Gastroesophageal sphincter (tissue), 4 donors: ENCODE measurements at regions not wholly inside any gene's neighbourhood (a gene's known extent, or its start where the extent isn't known, plus 50 kb on each side); places are given as distances from the start of the nearest gene placed in this dataset.

Source experiments
- ATAC-seq: fragments of 150-250 bp; one replicate; pipeline ENCODE4 v1.9.1; 2016; ENCODE audit warnings: mild to moderate bottlenecking, moderate library complexity
- H3K27ac ChIP-seq, 4 donors: fragments of 200-600 bp; sonication (generic) in 3 of 4; 1 replicate in 3 of 4; 2 replicates in 1 of 4; pipeline ENCODE4 v1.5.1; 2016 to 2019
- H3K27me3 ChIP-seq: fragments of 200-600 bp; sonication (generic); one replicate; pipeline ENCODE4 v1.5.1; 2019
- H3K36me3 ChIP-seq, 2 donors: fragments of 200-600 bp; sonication (generic); one replicate each; pipeline ENCODE4 v1.5.1; 2019; ENCODE audit warnings: control low read depth in 1 of 2
- H3K4me1 ChIP-seq, 3 donors: fragments of 200-600 bp; sonication (generic); 1 replicate in 2 of 3; 2 replicates in 1 of 3; pipeline ENCODE4 v1.5.1; 2016 to 2019; ENCODE audit warnings: control low read depth in 2 of 3
- H3K4me3 ChIP-seq, 2 donors: fragments of 200-600 bp; sonication (generic); one replicate each; pipeline ENCODE4 v1.5.1; 2019; ENCODE audit warnings: mild to moderate bottlenecking in 1 of 2, moderate library complexity in 1 of 2
- H3K9me3 ChIP-seq, 3 donors: fragments of 200-600 bp; sonication (generic); one replicate each; pipeline ENCODE4 v1.5.1; 2017 to 2019; ENCODE audit warnings: control low read depth in 2 of 3
- EP300 ChIP-seq: sonication (generic); formaldehyde crosslinking; IDR thresholded peaks from one replicate; pipeline ENCODE4 v1.6.1; 2017; ENCODE audit warnings: antibody characterized with exemption, mild to moderate bottlenecking
- POLR2A ChIP-seq, 2 donors: fragments of 450-650 bp; IDR thresholded peaks; one replicate each; pipeline ENCODE4 v1.6.1; 2017; ENCODE audit warnings: antibody characterized with exemption in 2 of 2, mild to moderate bottlenecking in 2 of 2, moderate library complexity in 1 of 2
- POLR2AphosphoS5 ChIP-seq: sonication (generic); formaldehyde crosslinking; IDR thresholded peaks from one replicate; pipeline ENCODE4 v1.6.1; 2017; ENCODE audit warnings: antibody characterized with exemption
- WGBS, 2 donors: methylation state at CpG; one replicate each; pipeline ENCODE4 v1.1.5; 2018; ENCODE audit warnings: low coverage in 1 of 2; 5-methylcytosine and 5-hydroxymethylcytosine counted together
- TF ChIP-seq, protein P1 (sequence below), 4 experiments: fragments of 200-600 bp in 2 of 4; fragments of 450-650 bp in 2 of 4; sonication (generic) in 1 of 4; IDR thresholded peaks; one replicate each; pipeline ENCODE4 v1.5.1; 2017 to 2019; ENCODE audit warnings: antibody characterized with exemption in 4 of 4, mild to moderate bottlenecking in 2 of 4, moderate library complexity in 2 of 4

GRCh38 chr9:108634204-108634603 is 221.6 kb downstream of the ACTL7B start:
- no peaks in the 10 kb centered on the region for H3K36me3 ChIP-seq
- H3K4me1 ChIP-seq, result no peaks in the 10 kb centered on the region
- H3K27ac ChIP-seq, result no peak overlapping the region
- TF ChIP-seq, protein P1, sequence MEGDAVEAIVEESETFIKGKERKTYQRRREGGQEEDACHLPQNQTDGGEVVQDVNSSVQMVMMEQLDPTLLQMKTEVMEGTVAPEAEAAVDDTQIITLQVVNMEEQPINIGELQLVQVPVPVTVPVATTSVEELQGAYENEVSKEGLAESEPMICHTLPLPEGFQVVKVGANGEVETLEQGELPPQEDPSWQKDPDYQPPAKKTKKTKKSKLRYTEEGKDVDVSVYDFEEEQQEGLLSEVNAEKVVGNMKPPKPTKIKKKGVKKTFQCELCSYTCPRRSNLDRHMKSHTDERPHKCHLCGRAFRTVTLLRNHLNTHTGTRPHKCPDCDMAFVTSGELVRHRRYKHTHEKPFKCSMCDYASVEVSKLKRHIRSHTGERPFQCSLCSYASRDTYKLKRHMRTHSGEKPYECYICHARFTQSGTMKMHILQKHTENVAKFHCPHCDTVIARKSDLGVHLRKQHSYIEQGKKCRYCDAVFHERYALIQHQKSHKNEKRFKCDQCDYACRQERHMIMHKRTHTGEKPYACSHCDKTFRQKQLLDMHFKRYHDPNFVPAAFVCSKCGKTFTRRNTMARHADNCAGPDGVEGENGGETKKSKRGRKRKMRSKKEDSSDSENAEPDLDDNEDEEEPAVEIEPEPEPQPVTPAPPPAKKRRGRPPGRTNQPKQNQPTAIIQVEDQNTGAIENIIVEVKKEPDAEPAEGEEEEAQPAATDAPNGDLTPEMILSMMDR (IDR thresholded peaks at IDR 0.05), result no peak
- no peak for TF ChIP-seq POLR2A (IDR thresholded peaks at IDR 0.05)
- TF ChIP-seq POLR2AphosphoS5, result no peak
- no peak for TF ChIP-seq EP300
- no peaks in the 10 kb centered on the region for H3K9me3 ChIP-seq
- H3K27me3 ChIP-seq, result no peaks in the 10 kb centered on the region
- ATAC-seq, result no peak
- WGBS, 2 donors, result 58 to 89% methylated on average over 1 to 4 of the region's 5 CpGs
- H3K4me3 ChIP-seq, result no peak overlapping the region

GRCh38 chr9:108631496-108632285 is 224.1 kb downstream of the ACTL7B start:
- Histone ChIP-seq H3K4me3 (no peak overlapping the region), H3K4me1 (no peaks in the 10 kb centered on the region), H3K36me3 (no peaks in the 10 kb centered on the region), H3K9me3 (no peaks in the 10 kb centered on the region), H3K27ac (no peak overlapping the region), H3K27me3 (no peaks in the 10 kb centered on the region)
- no peak for ATAC-seq
- TF ChIP-seq POLR2A (IDR thresholded peaks at IDR 0.05) (no peak), EP300 (no peak), POLR2AphosphoS5 (no peak)
- TF ChIP-seq, protein P1 (IDR thresholded peaks at IDR 0.05), result no peak
- 44 to 73% methylated on average over 3 of the region's 3 CpGs for WGBS, 2 donors

DNA sequence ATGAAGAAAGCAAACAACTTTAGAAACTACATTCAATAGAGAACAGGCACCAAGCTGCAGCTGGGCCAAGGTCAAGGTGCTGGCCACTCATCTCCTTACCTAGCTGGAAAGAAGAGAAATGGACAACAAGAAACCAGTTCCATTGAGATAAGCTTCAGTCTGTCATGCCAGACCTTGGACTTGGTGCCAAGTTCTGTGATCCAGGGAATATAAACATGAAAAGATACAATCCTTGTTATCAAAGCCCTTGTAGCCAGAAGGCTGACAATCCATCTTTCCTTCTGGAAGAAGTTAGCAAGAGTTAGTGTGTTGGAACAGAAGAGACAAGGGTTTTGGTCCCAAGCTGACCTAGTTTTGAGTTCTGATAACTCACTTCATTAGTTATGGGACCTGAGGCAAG is 227.5 kb downstream of the ACTL7B start:
- H3K4me3 ChIP-seq, result no peak overlapping the region
- H3K9me3 ChIP-seq, result no peaks in the 10 kb centered on the region
- ATAC-seq, result no peak
- no peaks in the 10 kb centered on the region for H3K27me3 ChIP-seq
- H3K27ac ChIP-seq, result no peak overlapping the region
- TF ChIP-seq, protein P1 (IDR thresholded peaks at IDR 0.05), result no peak
- TF ChIP-seq EP300 (no peak), POLR2AphosphoS5 (no peak), POLR2A (IDR thresholded peaks at IDR 0.05) (no peak)
- no peaks in the 10 kb centered on the region for H3K4me1 ChIP-seq
- no peaks in the 10 kb centered on the region for H3K36me3 ChIP-seq

GRCh38 chr9:108626743-108627142 is 229.0 kb downstream of the ACTL7B start:
- 92% methylated on average over 13 of the region's 19 CpGs; no CpG with 5 or more reads in 1 of the 2 donors for WGBS, 2 donors
- no peaks in the 10 kb centered on the region for H3K9me3 ChIP-seq

More at GRCh38 chr9:108626743-108627142, 229.0 kb downstream of the ACTL7B start:
- no peaks in the 10 kb centered on the region for H3K4me1 ChIP-seq
- no peak overlapping the region for H3K4me3 ChIP-seq
- no peaks in the 10 kb centered on the region for H3K27me3 ChIP-seq
- TF ChIP-seq, protein P1 (IDR thresholded peaks at IDR 0.05), result no peak
- no peak overlapping the region for H3K27ac ChIP-seq
- no peaks in the 10 kb centered on the region for H3K36me3 ChIP-seq
- ATAC-seq, result no peak
